ENCODE measurements at regions not wholly inside any gene's neighbourhood (a gene's known extent, or its start where the extent isn't known, plus 50 kb on each side); places are given as distances from the start of the nearest gene placed in this dataset.

GRCh38 chr2:121897335-121897970, 142.0 kb downstream of the TSN start:
- DNase-seq (ENCODE audit: low read depth): peak; percentile 11

GRCh38 chr2:121898483-121898882, 143.0 kb downstream of the TSN start:
- DNase-seq (ENCODE audit: low read depth): no peak

- DNase-seq (ENCODE audit: low read depth): no peak
Observed at GRCh38 chr2:121900391-121900790, 144.9 kb downstream of the TSN start.

GRCh38 chr2:121902171-121902591, 146.7 kb downstream of the TSN start:
- DNase-seq (ENCODE audit: low read depth): no peak

GRCh38 chr2:121902616-121903015, 147.2 kb downstream of the TSN start:
- no peak for DNase-seq (ENCODE audit: low read depth)

- DNase-seq (ENCODE audit: low read depth): peak; percentile 18
Observed at GRCh38 chr2:121903037-121903689, 147.7 kb downstream of the TSN start.

GRCh38 chr2:121904656-121905055, 149.2 kb downstream of the TSN start:
- peak; percentile 56 for DNase-seq (ENCODE audit: low read depth)

- no peak for DNase-seq (ENCODE audit: low read depth)
Observed at GRCh38 chr2:121905201-121905600, 149.8 kb downstream of the TSN start.

- no peak for DNase-seq (ENCODE audit: low read depth)
Observed at GRCh38 chr2:121906170-121906569, 150.7 kb downstream of the TSN start.

GRCh38 chr2:121907928-121908327, 152.5 kb downstream of the TSN start:
- DNase-seq (ENCODE audit: low read depth): no peak

GRCh38 chr2:121910139-121910538, 154.7 kb downstream of the TSN start:
- DNase-seq (ENCODE audit: low read depth): no peak

- no peak for DNase-seq (ENCODE audit: low read depth)
Observed at GRCh38 chr2:121911036-121911435, 155.6 kb downstream of the TSN start.

- DNase-seq (ENCODE audit: low read depth): no peak
Observed at GRCh38 chr2:121917143-121917542, 161.7 kb downstream of the TSN start.

GRCh38 chr2:121918231-121918630, 162.8 kb downstream of the TSN start:
- no peak for DNase-seq (ENCODE audit: low read depth)

GRCh38 chr2:121919803-121920202, 164.4 kb downstream of the TSN start:
- no peak for DNase-seq (ENCODE audit: low read depth)

GRCh38 chr2:121925466-121925865, 170.0 kb downstream of the TSN start:
- no peak for DNase-seq (ENCODE audit: low read depth)

- no peak for DNase-seq (ENCODE audit: low read depth)
Observed at GRCh38 chr2:121943285-121943684, 187.8 kb downstream of the TSN start.

GRCh38 chr2:121944072-121944831, 188.8 kb downstream of the TSN start:
- DNase-seq (ENCODE audit: low read depth): peak; percentile 1

GRCh38 chr2:121947674-121948073, 192.2 kb downstream of the TSN start:
- no peak for DNase-seq (ENCODE audit: low read depth)

GRCh38 chr2:121949271-121949670, 193.8 kb downstream of the TSN start:
- DNase-seq (ENCODE audit: low read depth): peak; percentile 33

- no peak for DNase-seq (ENCODE audit: low read depth)
Observed at GRCh38 chr2:121955426-121955825, 200.0 kb downstream of the TSN start.

GRCh38 chr2:121955872-121956271, 200.4 kb downstream of the TSN start:
- DNase-seq (ENCODE audit: low read depth): no peak

Data from myocyte (in vitro differentiated cells).